ENCODE measurements at regions not wholly inside any gene's neighbourhood (a gene's known extent, or its start where the extent isn't known, plus 50 kb on each side); places are given as distances from the start of the nearest gene placed in this dataset.

DNA sequence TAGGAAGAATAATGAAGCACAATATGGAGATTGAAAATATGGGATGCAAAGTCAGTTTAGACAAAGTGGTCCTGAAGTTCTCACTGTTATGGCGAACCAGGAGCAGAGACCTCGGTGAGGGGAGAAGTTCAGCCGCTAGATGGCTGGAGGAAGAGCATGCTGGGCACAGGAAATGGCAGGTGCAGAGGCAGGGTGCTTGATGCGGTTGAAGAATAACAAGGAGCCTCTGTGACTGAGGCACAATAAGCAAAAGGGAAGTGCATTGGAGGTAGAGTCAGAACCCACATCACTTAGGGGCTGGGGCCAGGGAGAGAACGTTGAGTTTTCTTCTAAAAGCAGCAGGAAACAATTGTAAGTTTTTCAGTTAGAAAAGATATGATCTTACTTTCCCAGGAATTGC is 1725.2 kb downstream of the EFNB2 start:
- TF ChIP-seq, protein P1, sequence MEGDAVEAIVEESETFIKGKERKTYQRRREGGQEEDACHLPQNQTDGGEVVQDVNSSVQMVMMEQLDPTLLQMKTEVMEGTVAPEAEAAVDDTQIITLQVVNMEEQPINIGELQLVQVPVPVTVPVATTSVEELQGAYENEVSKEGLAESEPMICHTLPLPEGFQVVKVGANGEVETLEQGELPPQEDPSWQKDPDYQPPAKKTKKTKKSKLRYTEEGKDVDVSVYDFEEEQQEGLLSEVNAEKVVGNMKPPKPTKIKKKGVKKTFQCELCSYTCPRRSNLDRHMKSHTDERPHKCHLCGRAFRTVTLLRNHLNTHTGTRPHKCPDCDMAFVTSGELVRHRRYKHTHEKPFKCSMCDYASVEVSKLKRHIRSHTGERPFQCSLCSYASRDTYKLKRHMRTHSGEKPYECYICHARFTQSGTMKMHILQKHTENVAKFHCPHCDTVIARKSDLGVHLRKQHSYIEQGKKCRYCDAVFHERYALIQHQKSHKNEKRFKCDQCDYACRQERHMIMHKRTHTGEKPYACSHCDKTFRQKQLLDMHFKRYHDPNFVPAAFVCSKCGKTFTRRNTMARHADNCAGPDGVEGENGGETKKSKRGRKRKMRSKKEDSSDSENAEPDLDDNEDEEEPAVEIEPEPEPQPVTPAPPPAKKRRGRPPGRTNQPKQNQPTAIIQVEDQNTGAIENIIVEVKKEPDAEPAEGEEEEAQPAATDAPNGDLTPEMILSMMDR (IDR thresholded peaks at IDR 0.05; ENCODE audit: unreplicated experiment): no peak
- Mint-ChIP-seq H3K4me3 (no peak overlapping the region), H3K9me3 (peaks cover 13% of the 10 kb centered on the region), H3K4me1 (no peaks in the 10 kb centered on the region), H3K36me3 (no peaks in the 10 kb centered on the region), H3K27me3 (ENCODE audit: low read depth) (no peaks in the 10 kb centered on the region), H3K27ac (no peak overlapping the region)
- no peak for DNase-seq (ENCODE audit: low spot score in 2 of 2, unreplicated experiment in 2 of 2)

DNA sequence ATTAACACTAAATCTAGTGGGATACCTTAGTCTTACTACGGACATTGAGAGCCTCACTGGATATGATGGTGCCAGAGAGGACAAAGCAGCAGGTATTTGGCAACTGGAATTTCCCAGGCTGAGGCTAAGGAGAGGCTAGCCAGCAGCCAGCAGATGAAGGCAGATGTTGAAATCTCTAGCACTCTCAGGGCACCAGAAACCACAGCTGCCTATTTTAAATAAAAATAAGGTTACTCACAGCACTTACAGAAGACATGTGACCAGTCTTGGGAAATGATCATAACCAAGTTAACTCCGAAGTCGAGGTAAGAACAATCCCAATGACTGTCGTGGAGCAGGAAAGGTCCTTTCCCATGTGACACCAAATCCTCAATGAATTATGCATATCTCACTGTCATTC is 1726.0 kb downstream of the EFNB2 start:
- Mint-ChIP-seq H3K27ac (no peak overlapping the region), H3K27me3 (ENCODE audit: low read depth) (no peaks in the 10 kb centered on the region), H3K4me3 (no peak overlapping the region), H3K4me1 (no peaks in the 10 kb centered on the region), H3K36me3 (no peaks in the 10 kb centered on the region), H3K9me3 (peaks cover 13% of the 10 kb centered on the region)
- TF ChIP-seq, protein P1 (IDR thresholded peaks at IDR 0.05; ENCODE audit: unreplicated experiment): no peak
- DNase-seq (ENCODE audit: low spot score in 2 of 2, unreplicated experiment in 2 of 2): no peak

DNA sequence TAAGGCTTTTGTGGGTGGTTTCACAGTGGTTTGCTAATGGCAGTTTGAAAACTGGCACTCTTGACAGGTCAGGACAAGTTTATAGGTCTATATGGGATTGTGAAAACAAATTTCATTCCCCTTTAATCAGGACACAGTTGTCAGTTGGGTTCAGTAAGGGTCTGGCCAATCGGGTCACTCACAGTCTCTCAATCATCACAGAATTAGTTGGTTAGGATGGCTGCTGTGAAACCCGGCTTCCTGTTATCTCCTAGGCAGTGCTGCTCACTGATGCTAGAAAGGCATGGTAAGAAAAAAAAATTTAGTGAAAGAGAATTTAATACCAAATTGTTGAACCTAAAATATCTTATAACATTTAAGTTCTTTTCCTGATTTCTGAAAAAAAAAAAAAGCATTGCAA is 1730.1 kb downstream of the EFNB2 start:
- no peak for DNase-seq (ENCODE audit: low spot score in 2 of 2, unreplicated experiment in 2 of 2)
- H3K4me3 Mint-ChIP-seq: no peak overlapping the region
- H3K36me3 Mint-ChIP-seq: no peaks in the 10 kb centered on the region
- no peaks in the 10 kb centered on the region for H3K27me3 Mint-ChIP-seq (ENCODE audit: low read depth)
- TF ChIP-seq, protein P1 (IDR thresholded peaks at IDR 0.05; ENCODE audit: unreplicated experiment): no peak
- H3K9me3 Mint-ChIP-seq: peaks cover 6% of the 10 kb centered on the region
- no peak overlapping the region for H3K27ac Mint-ChIP-seq
- peaks cover 15% of the 10 kb centered on the region for H3K4me1 Mint-ChIP-seq

DNA sequence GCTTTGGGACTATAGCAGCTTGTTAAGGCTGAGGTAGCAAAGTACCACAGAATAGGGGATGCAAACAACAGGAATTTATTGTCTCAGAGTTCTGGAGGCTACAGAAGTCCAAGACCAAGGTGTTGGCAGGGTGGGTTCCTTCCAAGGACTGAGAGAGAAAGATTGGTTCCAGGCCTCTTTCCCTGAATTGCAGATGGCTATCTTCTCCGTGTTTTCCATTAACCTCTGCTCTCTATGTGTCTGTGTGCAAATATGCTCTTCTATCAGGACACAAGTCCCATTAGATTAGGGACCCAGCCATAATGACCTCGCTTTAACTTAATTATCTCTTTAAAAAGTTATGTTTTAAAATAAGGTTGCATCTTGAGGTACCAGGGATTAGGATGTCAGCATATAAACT is 1732.9 kb upstream of the SLC10A2 start:
- no peak overlapping the region for H3K4me3 Mint-ChIP-seq
- no peaks in the 10 kb centered on the region for H3K36me3 Mint-ChIP-seq
- no peaks in the 10 kb centered on the region for H3K27me3 Mint-ChIP-seq (ENCODE audit: low read depth)
- H3K9me3 Mint-ChIP-seq: peaks cover 5% of the 10 kb centered on the region
- TF ChIP-seq, protein P1 (IDR thresholded peaks at IDR 0.05; ENCODE audit: unreplicated experiment): no peak
- peaks cover 20% of the 10 kb centered on the region for H3K4me1 Mint-ChIP-seq
- H3K27ac Mint-ChIP-seq: no peak overlapping the region
- no peak for DNase-seq (ENCODE audit: low spot score in 2 of 2, unreplicated experiment in 2 of 2)

DNA sequence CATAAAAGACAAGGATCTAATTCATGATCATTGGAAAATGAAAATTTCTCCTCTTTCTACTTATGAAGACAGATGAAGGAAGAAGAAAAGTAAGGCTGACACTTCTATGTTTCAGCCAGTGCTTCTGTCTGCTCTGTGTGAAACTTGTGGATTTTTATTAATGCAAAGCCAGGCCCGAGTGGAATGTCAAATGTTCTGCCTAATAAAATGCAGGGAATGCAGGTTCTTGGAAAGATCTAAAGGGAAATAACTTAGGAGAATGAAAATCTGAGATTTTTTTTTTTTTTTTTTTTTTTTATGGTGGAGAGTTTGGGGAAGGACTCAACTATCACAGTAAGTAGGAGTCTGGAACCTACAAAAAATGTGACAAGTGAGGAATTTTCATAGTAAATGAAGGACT is 1732.3 kb upstream of the SLC10A2 start:
- DNase-seq (ENCODE audit: low spot score in 2 of 2, unreplicated experiment in 2 of 2): no peak
- TF ChIP-seq, protein P1 (IDR thresholded peaks at IDR 0.05; ENCODE audit: unreplicated experiment): no peak
- Mint-ChIP-seq H3K36me3 (no peaks in the 10 kb centered on the region), H3K4me3 (no peak overlapping the region), H3K9me3 (peaks cover 5% of the 10 kb centered on the region), H3K4me1 (peaks cover 20% of the 10 kb centered on the region), H3K27me3 (ENCODE audit: low read depth) (no peaks in the 10 kb centered on the region), H3K27ac (no peak overlapping the region)

DNA sequence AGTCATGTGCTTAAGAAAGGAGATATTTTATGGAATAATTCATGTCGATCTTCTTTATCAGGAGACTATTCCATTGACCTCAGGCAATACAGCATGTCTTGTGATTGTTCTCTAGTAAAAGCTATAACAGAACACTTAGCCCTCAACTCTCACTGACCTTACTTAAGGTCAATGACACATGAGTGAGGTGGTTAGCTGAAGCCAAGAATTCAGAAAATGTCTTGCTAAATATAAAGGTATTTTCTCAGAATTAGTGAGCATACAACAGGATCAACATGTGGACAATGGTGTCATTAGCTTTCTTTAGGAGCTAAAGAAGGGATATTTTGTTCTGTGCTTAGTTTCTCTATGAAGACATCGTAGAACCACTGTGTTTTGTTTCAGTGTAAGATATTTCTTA is 1730.4 kb upstream of the SLC10A2 start:
- TF ChIP-seq, protein P1 (IDR thresholded peaks at IDR 0.05; ENCODE audit: unreplicated experiment): no peak
- Mint-ChIP-seq H3K4me3 (no peak overlapping the region), H3K4me1 (peaks cover 13% of the 10 kb centered on the region), H3K9me3 (peaks cover 5% of the 10 kb centered on the region), H3K27ac (no peak overlapping the region), H3K36me3 (no peaks in the 10 kb centered on the region), H3K27me3 (ENCODE audit: low read depth) (no peaks in the 10 kb centered on the region)
- no peak for DNase-seq (ENCODE audit: low spot score in 2 of 2, unreplicated experiment in 2 of 2)
